ENCODE measurements at regions not wholly inside any gene's neighbourhood (a gene's known extent, or its start where the extent isn't known, plus 50 kb on each side); places are given as distances from the start of the nearest gene placed in this dataset.

DNA sequence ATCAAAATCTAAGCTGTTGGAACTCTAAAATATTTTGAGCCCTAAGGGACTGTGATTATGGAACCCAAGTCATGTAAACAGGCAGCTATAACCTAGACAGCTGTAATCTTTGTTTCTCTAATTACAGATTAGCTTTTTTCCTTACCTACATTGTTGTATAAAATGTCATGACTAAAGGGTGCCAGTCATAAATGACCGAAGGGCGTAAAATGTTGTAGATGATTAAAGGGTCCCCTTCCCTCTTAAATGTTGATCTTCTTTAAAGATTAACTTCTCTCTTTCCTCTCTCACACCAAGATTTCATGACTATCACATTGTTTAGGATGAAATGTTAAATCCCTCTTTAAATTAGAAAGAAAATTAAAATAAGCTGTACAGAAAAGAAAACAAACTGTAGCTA is 659.4 kb upstream of the NR3C2 start:
- no peak for FAIRE-seq
- Histone ChIP-seq H3K4me3 (ENCODE audit: low read depth in 1 of 3, low read length in 3 of 3) (no peak overlapping the region), H3K9me3 (ENCODE audit: control insufficient read depth in 2 of 2, insufficient read depth in 1 of 2, low read depth in 1 of 2, low read length in 1 of 2) (peaks cover 0 to 5% of the 10 kb centered on the region in 2 donors), H3K36me3 (ENCODE audit: control insufficient read depth in 3 of 3, insufficient read depth in 2 of 3, low read depth in 1 of 3, low read length in 3 of 3) (no peaks in the 10 kb centered on the region), H3K4me1 (ENCODE audit: control insufficient read depth in 3 of 3, insufficient read depth in 2 of 3, low read depth in 1 of 3, low read length in 2 of 3) (no peaks in the 10 kb centered on the region), H3K27ac (ENCODE audit: low read depth in 1 of 3, low read length in 2 of 3) (no peak overlapping the region), H3K27me3 (ENCODE audit: control insufficient read depth in 3 of 3, insufficient read depth in 3 of 3, low read length in 3 of 3) (no peaks in the 10 kb centered on the region)
- 38 to 64% (median 44%) methylated on average over 2 of the region's 2 CpGs for WGBS, 3 donors
- DNase-seq, result no peak

GRCh38 chr4:149095811-149096210 is 653.6 kb upstream of the NR3C2 start:
- H3K4me3 ChIP-seq (ENCODE audit: low read depth in 1 of 3, low read length in 3 of 3), result no peak overlapping the region
- H3K9me3 ChIP-seq (ENCODE audit: control insufficient read depth in 2 of 2, insufficient read depth in 1 of 2, low read depth in 1 of 2, low read length in 1 of 2), result peaks cover 0 to 6% of the 10 kb centered on the region in 2 donors
- no peak for FAIRE-seq
- WGBS, 3 donors, result 63 to 87% (median 69%) methylated on average over 1 of the region's 1 CpG
- no peaks in the 10 kb centered on the region for H3K4me1 ChIP-seq (ENCODE audit: control insufficient read depth in 3 of 3, insufficient read depth in 2 of 3, low read depth in 1 of 3, low read length in 2 of 3)
- no peak for DNase-seq
- no peak overlapping the region for H3K27ac ChIP-seq (ENCODE audit: low read depth in 1 of 3, low read length in 2 of 3)
- H3K36me3 ChIP-seq (ENCODE audit: control insufficient read depth in 3 of 3, insufficient read depth in 2 of 3, low read depth in 1 of 3, low read length in 3 of 3), result no peaks in the 10 kb centered on the region
- H3K27me3 ChIP-seq (ENCODE audit: control insufficient read depth in 3 of 3, insufficient read depth in 3 of 3, low read length in 3 of 3), result no peaks in the 10 kb centered on the region

DNA sequence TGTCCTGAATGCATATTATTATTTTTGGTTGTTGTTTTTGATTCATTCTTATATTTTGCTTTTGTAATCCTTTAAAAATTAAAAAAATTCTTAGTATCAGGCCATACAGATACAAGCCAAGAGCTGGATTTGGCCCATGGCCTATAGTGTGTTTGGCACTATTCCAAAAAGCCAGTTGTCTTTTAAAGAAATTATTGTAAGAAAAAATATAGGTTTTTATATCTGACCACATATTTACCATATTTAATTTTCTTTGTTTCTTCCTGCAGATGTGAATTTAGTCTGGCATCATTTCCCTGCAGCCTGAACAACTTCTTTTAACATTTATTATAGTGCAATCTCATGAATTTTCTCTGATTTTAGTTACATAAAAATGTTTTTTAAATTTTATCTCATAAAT is 652.8 kb upstream of the NR3C2 start:
- Histone ChIP-seq H3K27ac (ENCODE audit: low read depth in 1 of 3, low read length in 2 of 3) (no peak overlapping the region), H3K4me3 (ENCODE audit: low read depth in 1 of 3, low read length in 3 of 3) (no peak overlapping the region), H3K27me3 (ENCODE audit: control insufficient read depth in 3 of 3, insufficient read depth in 3 of 3, low read length in 3 of 3) (no peaks in the 10 kb centered on the region), H3K4me1 (ENCODE audit: control insufficient read depth in 3 of 3, insufficient read depth in 2 of 3, low read depth in 1 of 3, low read length in 2 of 3) (no peaks in the 10 kb centered on the region), H3K36me3 (ENCODE audit: control insufficient read depth in 3 of 3, insufficient read depth in 2 of 3, low read depth in 1 of 3, low read length in 3 of 3) (no peaks in the 10 kb centered on the region), H3K9me3 (ENCODE audit: control insufficient read depth in 2 of 2, insufficient read depth in 1 of 2, low read depth in 1 of 2, low read length in 1 of 2) (peaks cover 0 to 6% of the 10 kb centered on the region in 2 donors)
- no peak for DNase-seq
- no peak for FAIRE-seq

GRCh38 chr4:149084144-149084543 is 641.9 kb upstream of the NR3C2 start:
- no peak for DNase-seq
- 86 to 90% (median 89%) methylated on average over 4 of the region's 4 CpGs for WGBS, 3 donors
- FAIRE-seq, result no peak
- H3K4me1 ChIP-seq (ENCODE audit: control insufficient read depth in 3 of 3, insufficient read depth in 2 of 3, low read depth in 1 of 3, low read length in 2 of 3), result no peaks in the 10 kb centered on the region
- no peaks in the 10 kb centered on the region for H3K36me3 ChIP-seq (ENCODE audit: control insufficient read depth in 3 of 3, insufficient read depth in 2 of 3, low read depth in 1 of 3, low read length in 3 of 3)
- no peaks in the 10 kb centered on the region for H3K27me3 ChIP-seq (ENCODE audit: control insufficient read depth in 3 of 3, insufficient read depth in 3 of 3, low read length in 3 of 3)
- no peak overlapping the region for H3K4me3 ChIP-seq (ENCODE audit: low read depth in 1 of 3, low read length in 3 of 3)
- H3K9me3 ChIP-seq (ENCODE audit: control insufficient read depth in 2 of 2, insufficient read depth in 1 of 2, low read depth in 1 of 2, low read length in 1 of 2), result no peaks in the 10 kb centered on the region
- H3K27ac ChIP-seq (ENCODE audit: low read depth in 1 of 3, low read length in 2 of 3), result no peak overlapping the region

GRCh38 chr4:149077181-149077580 is 635.0 kb upstream of the NR3C2 start:
- H3K36me3 ChIP-seq (ENCODE audit: control insufficient read depth in 3 of 3, insufficient read depth in 2 of 3, low read depth in 1 of 3, low read length in 3 of 3), result no peaks in the 10 kb centered on the region
- H3K27me3 ChIP-seq (ENCODE audit: control insufficient read depth in 3 of 3, insufficient read depth in 3 of 3, low read length in 3 of 3), result no peaks in the 10 kb centered on the region
- H3K9me3 ChIP-seq (ENCODE audit: control insufficient read depth in 2 of 2, insufficient read depth in 1 of 2, low read depth in 1 of 2, low read length in 1 of 2), result no peaks in the 10 kb centered on the region
- no peak overlapping the region for H3K4me3 ChIP-seq (ENCODE audit: low read depth in 1 of 3, low read length in 3 of 3)
- no peaks in the 10 kb centered on the region for H3K4me1 ChIP-seq (ENCODE audit: control insufficient read depth in 3 of 3, insufficient read depth in 2 of 3, low read depth in 1 of 3, low read length in 2 of 3)
- WGBS, 3 donors, result 42 to 75% (median 59%) methylated on average over 1 of the region's 1 CpG
- no peak overlapping the region for H3K27ac ChIP-seq (ENCODE audit: low read depth in 1 of 3, low read length in 2 of 3)
- no peak for DNase-seq
- FAIRE-seq, result no peak

- H3K27ac ChIP-seq (ENCODE audit: low read depth in 1 of 3, low read length in 2 of 3), result no peak overlapping the region
- DNase-seq (no peak), FAIRE-seq (no peak)
- H3K36me3 ChIP-seq (ENCODE audit: control insufficient read depth in 3 of 3, insufficient read depth in 2 of 3, low read depth in 1 of 3, low read length in 3 of 3), result no peaks in the 10 kb centered on the region
- no peak overlapping the region for H3K4me3 ChIP-seq (ENCODE audit: low read depth in 1 of 3, low read length in 3 of 3)
- no peaks in the 10 kb centered on the region for H3K27me3 ChIP-seq (ENCODE audit: control insufficient read depth in 3 of 3, insufficient read depth in 3 of 3, low read length in 3 of 3)
- no peaks in the 10 kb centered on the region for H3K9me3 ChIP-seq (ENCODE audit: control insufficient read depth in 2 of 2, insufficient read depth in 1 of 2, low read depth in 1 of 2, low read length in 1 of 2)
- 31 to 52% (median 47%) methylated on average over 1 of the region's 1 CpG for WGBS, 3 donors
- no peaks in the 10 kb centered on the region for H3K4me1 ChIP-seq (ENCODE audit: control insufficient read depth in 3 of 3, insufficient read depth in 2 of 3, low read depth in 1 of 3, low read length in 2 of 3)
Measured at GRCh38 chr4:149076401-149076800, 634.2 kb upstream of the NR3C2 start.

GRCh38 chr4:149072384-149072783 is 630.2 kb upstream of the NR3C2 start:
- Histone ChIP-seq H3K9me3 (ENCODE audit: control insufficient read depth in 2 of 2, insufficient read depth in 1 of 2, low read depth in 1 of 2, low read length in 1 of 2) (no peaks in the 10 kb centered on the region), H3K4me3 (ENCODE audit: low read depth in 1 of 3, low read length in 3 of 3) (no peak overlapping the region), H3K36me3 (ENCODE audit: control insufficient read depth in 3 of 3, insufficient read depth in 2 of 3, low read depth in 1 of 3, low read length in 3 of 3) (no peaks in the 10 kb centered on the region), H3K4me1 (ENCODE audit: control insufficient read depth in 3 of 3, insufficient read depth in 2 of 3, low read depth in 1 of 3, low read length in 2 of 3) (no peaks in the 10 kb centered on the region), H3K27ac (ENCODE audit: low read depth in 1 of 3, low read length in 2 of 3) (no peak overlapping the region), H3K27me3 (ENCODE audit: control insufficient read depth in 3 of 3, insufficient read depth in 3 of 3, low read length in 3 of 3) (no peaks in the 10 kb centered on the region)
- FAIRE-seq, result no peak
- DNase-seq, result no peak

DNA sequence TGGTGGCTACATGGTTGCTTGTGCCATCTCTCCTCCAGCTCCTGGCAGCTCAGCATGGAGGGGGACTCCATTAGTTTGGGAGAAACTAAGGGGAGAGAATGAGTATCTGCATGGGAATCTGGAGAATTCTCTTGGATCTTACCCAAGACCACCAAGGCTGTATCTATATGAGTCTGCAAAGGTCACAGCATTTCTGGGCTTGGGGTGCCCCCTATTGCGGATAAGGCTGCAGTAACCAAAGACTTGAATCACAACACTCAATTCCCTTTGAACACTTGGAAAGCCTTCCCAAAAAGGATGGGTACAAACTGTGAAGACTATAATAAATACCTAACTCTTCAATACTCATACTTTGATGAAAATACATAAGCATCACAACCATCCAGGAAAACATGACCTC is 623.5 kb upstream of the NR3C2 start:
- Histone ChIP-seq H3K36me3 (ENCODE audit: control insufficient read depth in 3 of 3, insufficient read depth in 2 of 3, low read depth in 1 of 3, low read length in 3 of 3) (no peaks in the 10 kb centered on the region), H3K27me3 (ENCODE audit: control insufficient read depth in 3 of 3, insufficient read depth in 3 of 3, low read length in 3 of 3) (no peaks in the 10 kb centered on the region), H3K27ac (ENCODE audit: low read depth in 1 of 3, low read length in 2 of 3) (no peak overlapping the region), H3K9me3 (ENCODE audit: control insufficient read depth in 2 of 2, insufficient read depth in 1 of 2, low read depth in 1 of 2, low read length in 1 of 2) (peaks cover 0 to 3% of the 10 kb centered on the region in 2 donors), H3K4me1 (ENCODE audit: control insufficient read depth in 3 of 3, insufficient read depth in 2 of 3, low read depth in 1 of 3, low read length in 2 of 3) (no peaks in the 10 kb centered on the region), H3K4me3 (ENCODE audit: low read depth in 1 of 3, low read length in 3 of 3) (no peak overlapping the region)
- FAIRE-seq, result no peak
- 89 to 97% (median 95%) methylated on average over 1 of the region's 1 CpG for WGBS, 3 donors
- no peak for DNase-seq

DNA sequence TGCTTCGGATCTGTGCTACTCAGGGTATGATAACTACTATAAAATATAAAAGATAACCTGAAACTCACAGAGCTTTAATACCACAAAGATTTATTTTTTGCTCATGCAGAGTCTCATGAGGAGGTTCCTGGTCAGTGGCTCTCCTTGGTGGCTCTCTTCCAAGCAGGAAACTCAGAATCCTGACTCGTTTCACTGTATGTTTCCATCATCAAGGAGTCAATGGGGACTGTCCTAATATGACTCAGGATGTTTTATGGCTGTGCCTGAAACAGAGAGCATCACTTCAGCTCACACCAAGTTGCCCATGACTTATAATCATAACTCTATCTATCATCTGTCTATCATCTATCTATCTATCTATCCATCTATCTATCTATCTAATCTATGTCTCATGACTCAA is 620.8 kb upstream of the NR3C2 start:
- WGBS, 3 donors, result 51 to 56% (median 52%) methylated on average over 2 of the region's 2 CpGs
- no peaks in the 10 kb centered on the region for H3K4me1 ChIP-seq (ENCODE audit: control insufficient read depth in 3 of 3, insufficient read depth in 2 of 3, low read depth in 1 of 3, low read length in 2 of 3)
- FAIRE-seq, result no peak

More for the DNA sequence above, 620.8 kb upstream of the NR3C2 start:
- no peak for DNase-seq
- peaks cover 0 to 3% of the 10 kb centered on the region in 2 donors for H3K9me3 ChIP-seq (ENCODE audit: control insufficient read depth in 2 of 2, insufficient read depth in 1 of 2, low read depth in 1 of 2, low read length in 1 of 2)
- H3K27me3 ChIP-seq (ENCODE audit: control insufficient read depth in 3 of 3, insufficient read depth in 3 of 3, low read length in 3 of 3), result no peaks in the 10 kb centered on the region
- no peaks in the 10 kb centered on the region for H3K36me3 ChIP-seq (ENCODE audit: control insufficient read depth in 3 of 3, insufficient read depth in 2 of 3, low read depth in 1 of 3, low read length in 3 of 3)
- H3K4me3 ChIP-seq (ENCODE audit: low read depth in 1 of 3, low read length in 3 of 3), result no peak overlapping the region
- no peak overlapping the region for H3K27ac ChIP-seq (ENCODE audit: low read depth in 1 of 3, low read length in 2 of 3)
